Neural cell (in vitro differentiated cells): ENCODE measurements at regions not wholly inside any gene's neighbourhood (a gene's known extent, or its start where the extent isn't known, plus 50 kb on each side); places are given as distances from the start of the nearest gene placed in this dataset.

Source experiments
- EZH2 ChIP-seq: fragments of 200-600, 300-800 bp; shearing (Covaris generic), sonication (generic); IDR thresholded peaks from 2 replicates; pipeline ENCODE4 v1.6.1; 2014; ENCODE audit warnings: antibody characterized with exemption, low read length, borderline replicate concordance, mild to moderate bottlenecking; ENCODE audit not compliant: insufficient read depth, poor library complexity, severe bottlenecking
- POLR2AphosphoS5 ChIP-seq: IDR thresholded peaks from 2 replicates; pipeline ENCODE4 v1.6.1; 2012
- TAF1 ChIP-seq: IDR thresholded peaks from 2 replicates; pipeline ENCODE4 v1.6.1; 2012; ENCODE audit warnings: low read depth
- TF ChIP-seq, protein P1 (sequence below): fragments of 450-650 bp; IDR thresholded peaks from 2 replicates; pipeline ENCODE4 v1.5.1; 2014; ENCODE audit warnings: antibody characterized with exemption, mild to moderate bottlenecking, moderate library complexity; ENCODE audit not compliant: poor library complexity, severe bottlenecking
- TF ChIP-seq, protein P2 (sequence below): IDR thresholded peaks from 2 replicates; pipeline ENCODE4 v1.6.1; 2012; ENCODE audit warnings: borderline replicate concordance

DNA sequence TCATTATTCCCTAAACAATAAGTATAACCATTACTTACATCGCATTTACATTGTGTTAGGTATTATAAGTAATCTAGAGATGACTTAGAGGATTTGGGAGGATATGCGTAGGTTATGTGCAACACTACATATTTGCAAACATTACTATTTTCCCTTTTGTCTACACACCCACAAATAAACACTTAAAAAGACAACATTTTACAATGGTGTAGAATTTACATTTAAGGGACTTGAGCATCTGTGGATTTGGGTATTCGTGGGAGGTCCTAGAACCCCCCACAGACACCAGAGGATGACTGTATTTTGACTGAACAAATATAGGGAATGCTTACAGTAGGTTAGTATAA, 220.2 kb upstream of the MYO3A start:
- TF ChIP-seq, protein P1, sequence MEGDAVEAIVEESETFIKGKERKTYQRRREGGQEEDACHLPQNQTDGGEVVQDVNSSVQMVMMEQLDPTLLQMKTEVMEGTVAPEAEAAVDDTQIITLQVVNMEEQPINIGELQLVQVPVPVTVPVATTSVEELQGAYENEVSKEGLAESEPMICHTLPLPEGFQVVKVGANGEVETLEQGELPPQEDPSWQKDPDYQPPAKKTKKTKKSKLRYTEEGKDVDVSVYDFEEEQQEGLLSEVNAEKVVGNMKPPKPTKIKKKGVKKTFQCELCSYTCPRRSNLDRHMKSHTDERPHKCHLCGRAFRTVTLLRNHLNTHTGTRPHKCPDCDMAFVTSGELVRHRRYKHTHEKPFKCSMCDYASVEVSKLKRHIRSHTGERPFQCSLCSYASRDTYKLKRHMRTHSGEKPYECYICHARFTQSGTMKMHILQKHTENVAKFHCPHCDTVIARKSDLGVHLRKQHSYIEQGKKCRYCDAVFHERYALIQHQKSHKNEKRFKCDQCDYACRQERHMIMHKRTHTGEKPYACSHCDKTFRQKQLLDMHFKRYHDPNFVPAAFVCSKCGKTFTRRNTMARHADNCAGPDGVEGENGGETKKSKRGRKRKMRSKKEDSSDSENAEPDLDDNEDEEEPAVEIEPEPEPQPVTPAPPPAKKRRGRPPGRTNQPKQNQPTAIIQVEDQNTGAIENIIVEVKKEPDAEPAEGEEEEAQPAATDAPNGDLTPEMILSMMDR: no peak
- TF ChIP-seq, protein P2, sequence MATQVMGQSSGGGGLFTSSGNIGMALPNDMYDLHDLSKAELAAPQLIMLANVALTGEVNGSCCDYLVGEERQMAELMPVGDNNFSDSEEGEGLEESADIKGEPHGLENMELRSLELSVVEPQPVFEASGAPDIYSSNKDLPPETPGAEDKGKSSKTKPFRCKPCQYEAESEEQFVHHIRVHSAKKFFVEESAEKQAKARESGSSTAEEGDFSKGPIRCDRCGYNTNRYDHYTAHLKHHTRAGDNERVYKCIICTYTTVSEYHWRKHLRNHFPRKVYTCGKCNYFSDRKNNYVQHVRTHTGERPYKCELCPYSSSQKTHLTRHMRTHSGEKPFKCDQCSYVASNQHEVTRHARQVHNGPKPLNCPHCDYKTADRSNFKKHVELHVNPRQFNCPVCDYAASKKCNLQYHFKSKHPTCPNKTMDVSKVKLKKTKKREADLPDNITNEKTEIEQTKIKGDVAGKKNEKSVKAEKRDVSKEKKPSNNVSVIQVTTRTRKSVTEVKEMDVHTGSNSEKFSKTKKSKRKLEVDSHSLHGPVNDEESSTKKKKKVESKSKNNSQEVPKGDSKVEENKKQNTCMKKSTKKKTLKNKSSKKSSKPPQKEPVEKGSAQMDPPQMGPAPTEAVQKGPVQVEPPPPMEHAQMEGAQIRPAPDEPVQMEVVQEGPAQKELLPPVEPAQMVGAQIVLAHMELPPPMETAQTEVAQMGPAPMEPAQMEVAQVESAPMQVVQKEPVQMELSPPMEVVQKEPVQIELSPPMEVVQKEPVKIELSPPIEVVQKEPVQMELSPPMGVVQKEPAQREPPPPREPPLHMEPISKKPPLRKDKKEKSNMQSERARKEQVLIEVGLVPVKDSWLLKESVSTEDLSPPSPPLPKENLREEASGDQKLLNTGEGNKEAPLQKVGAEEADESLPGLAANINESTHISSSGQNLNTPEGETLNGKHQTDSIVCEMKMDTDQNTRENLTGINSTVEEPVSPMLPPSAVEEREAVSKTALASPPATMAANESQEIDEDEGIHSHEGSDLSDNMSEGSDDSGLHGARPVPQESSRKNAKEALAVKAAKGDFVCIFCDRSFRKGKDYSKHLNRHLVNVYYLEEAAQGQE: no peak
- TF ChIP-seq EZH2: no peak
- no peak for TF ChIP-seq POLR2AphosphoS5
- no peak for TF ChIP-seq TAF1
